Stimulated activated CD8-positive, alpha-beta memory T cell treated with anti-CD3 and anti-CD28 coated beads, Interleukin-12 subunit alpha, Interleukin-12 subunit beta, amount 100 ng/mL, for 24 hours (primary cell): ENCODE measurements at regions not wholly inside any gene's neighbourhood (a gene's known extent, or its start where the extent isn't known, plus 50 kb on each side); places are given as distances from the start of the nearest gene placed in this dataset.

Source experiments
- DNase-seq: peaks from one replicate; pipeline ENCODE4 v3.0.0-alpha.2; 2020; ENCODE audit errors: extremely low read depth

DNA sequence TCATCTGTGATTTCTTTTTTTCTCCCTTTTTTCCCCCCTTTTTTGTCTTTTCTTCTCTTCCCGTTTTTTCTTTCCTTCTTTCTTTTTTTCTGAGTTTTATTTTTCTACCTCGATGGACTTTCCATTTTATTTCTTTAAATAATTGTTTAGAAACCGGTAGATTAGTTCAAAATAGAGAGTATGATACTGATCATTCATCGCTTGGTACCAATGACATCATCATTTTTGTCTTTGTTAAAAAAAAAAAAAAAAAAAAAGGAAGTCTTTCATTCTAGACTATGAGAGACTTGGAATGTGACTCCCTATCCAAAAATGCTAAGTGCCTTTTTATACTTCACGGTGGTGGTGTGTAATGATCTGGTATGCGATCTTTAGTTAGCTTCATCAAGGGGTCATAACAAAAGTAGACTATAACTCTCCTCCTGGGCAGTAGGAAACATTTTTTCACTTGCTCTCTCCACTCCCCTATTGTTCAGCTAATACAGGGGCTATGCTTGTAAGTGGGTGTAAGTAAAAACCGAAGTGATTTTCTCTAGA lies 1517.5 kb upstream of the ZEB2 start:
- DNase-seq, result no peak

DNA sequence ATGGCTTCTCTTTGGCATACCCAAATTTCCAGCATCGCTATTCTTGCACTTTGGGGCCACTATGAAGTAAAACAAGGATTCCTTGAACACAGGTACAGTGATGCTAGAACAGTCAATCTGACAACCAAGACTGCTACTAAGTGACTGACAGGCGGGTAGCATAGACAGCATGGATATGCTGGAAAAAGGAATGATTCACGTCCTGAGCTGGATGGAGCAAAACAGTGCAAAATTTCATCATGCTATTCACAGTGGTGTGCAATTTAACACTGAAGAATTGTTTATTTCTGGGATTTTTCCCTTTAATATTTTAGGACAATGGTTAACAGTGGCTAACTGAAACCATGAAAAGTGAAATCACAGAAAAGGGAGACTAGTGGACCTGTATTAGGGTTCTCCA lies 1511.2 kb upstream of the ZEB2 start:
- no peak for DNase-seq

DNA sequence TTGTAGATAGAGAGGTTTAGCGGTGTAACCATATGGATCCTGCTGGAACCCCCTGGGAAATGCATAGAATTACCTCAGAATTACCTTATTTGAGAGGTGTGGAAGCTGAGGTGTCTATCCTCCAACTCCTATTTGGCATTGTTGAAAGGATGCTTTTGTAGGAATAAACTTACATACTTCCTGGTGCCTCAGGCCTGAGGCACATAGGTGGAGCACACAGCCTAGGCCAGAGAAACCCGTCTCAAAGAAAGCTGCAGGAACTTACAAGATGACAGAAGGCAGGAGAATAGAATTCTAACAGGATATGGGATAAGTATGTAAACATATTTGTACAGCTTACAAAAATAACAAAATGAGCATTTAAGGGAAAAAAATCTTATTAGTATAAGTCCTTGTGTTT lies 1507.2 kb upstream of the ZEB2 start:
- no peak for DNase-seq

DNA sequence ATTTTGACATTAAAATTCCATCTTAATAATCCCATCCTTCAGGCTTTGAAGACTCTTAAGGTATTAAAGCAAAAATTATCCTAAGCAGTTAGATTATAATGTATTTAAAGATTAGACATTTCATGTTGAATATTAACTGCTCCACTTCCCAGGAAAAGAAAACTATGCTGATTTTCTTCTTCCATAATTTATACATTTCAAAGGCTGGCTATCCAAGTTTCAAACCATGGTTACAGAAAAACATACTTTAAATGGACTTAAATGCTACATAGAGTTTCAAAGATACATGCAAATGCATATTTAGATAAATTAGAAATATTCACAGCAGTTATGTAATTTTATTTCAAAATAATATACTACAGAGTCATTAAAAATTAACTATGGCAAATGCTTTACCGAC lies 1505.6 kb upstream of the ZEB2 start:
- DNase-seq, result no peak

DNA sequence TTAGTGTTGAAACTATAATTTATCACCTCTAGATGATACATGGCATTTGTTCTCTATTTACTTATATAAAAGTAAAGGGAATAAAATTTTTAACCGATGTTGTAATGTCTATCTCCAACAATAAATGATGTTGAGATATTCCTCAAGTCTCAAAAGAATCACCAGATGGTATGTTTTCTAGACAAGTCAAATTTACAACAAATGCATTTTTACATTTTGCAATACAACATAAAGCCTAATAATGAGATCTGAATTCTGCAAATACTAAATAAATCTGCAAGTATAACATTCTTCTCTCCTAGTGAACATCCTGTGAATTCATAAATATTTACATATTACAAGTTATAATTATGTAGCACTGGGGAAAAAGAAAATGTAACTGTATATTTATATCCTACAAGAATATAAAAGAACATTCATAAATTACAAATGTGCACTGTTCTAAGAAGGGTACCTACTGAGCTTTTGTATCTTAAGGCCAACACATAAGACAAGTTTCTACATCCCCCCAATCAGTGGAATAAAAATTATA lies 1504.4 kb upstream of the ZEB2 start:
- DNase-seq, result no peak

DNA sequence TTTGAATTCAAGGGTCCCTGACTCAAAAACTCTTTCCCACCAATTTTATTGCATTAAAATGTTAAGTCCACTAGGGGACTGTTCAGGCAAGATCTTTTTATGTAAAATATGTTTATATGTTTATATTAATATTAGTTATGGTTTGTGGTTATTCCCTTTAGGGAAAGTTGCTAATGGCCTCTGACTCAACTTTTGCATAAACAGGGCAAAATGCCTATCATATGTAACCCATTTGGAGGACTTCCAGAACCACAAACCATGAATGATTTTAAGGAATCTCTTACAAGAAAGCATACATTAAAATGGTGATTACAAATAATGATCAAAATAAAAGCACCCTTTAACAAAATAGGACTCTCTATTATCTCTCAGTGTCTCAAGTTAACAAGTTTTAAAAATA lies 1484.5 kb upstream of the ZEB2 start:
- DNase-seq, result no peak

DNA sequence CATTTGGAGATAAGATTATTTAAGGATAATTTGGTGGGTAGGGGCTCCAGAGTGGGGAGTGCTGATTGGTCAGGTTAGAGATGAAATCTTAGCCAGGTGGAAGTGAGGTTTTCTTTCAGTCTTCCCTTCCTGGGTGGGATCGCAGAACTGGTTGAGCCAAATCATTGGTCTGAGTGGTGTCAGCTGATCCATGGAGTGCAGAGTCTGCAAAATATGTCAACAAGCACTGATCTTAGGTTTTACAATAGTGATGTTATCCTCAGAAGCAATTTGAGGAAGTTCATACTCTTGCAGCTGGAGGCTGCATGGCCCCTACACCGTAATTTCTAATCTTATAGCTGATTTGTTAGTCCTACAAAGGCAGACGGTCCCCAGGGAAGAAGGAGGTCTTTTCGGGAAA lies 1483.4 kb upstream of the ZEB2 start:
- DNase-seq, result no peak

DNA sequence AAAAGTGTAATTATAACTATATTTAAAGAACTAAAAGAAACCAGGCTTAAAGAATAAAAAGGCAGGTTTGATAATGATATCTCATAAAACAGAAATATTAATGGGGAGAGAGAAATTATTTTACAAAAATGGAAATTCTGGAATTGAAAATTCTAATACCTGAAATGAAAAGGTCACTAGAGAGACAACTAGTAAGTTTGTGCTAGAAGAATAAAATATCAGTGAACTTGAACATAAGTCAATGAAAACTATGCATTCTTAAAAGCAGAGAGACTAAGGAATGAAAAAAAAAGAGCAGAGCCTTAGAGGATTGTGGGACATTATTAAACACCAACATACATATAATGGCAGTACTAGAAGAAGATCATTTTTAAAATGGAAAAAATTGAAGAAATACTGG lies 1475.0 kb upstream of the ZEB2 start:
- DNase-seq, result no peak

DNA sequence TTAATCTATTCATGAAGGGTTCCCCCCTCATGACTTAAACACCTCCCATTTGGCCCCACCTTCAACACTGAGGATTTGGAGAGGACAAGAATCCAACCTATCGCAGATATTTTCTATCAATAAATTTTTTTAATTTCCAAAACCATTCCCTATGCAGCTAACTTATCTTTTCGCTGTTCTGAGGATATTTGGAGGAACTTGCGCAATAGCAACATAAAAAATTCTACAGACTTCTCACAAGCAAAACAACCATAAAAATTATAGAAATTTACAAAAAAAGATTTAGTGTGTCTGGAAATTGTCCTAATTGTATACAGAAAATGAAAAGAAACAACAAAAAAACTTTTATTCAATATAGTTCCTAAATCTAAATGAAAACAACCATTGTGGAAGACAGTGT lies 1472.7 kb upstream of the ZEB2 start:
- no peak for DNase-seq

DNA sequence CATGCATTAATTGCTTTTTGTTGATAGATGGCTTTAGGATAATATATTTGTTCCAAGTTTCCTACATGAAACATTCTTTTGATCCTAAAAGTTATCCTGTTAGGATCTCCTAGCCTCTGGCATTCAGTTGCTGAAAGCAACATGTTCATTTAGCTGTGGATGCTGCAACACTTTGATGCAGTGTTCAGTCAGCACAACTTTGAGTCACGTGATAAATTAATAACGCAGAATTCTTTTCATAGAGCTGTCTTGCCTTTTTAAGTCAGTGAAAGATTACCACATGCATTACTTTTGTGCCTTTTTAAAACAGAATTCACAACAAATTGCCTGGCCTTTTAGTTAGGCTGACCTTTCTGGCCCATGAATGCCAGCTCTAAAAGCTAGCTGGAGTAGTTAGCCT lies 1467.9 kb upstream of the ZEB2 start:
- DNase-seq, result no peak

DNA sequence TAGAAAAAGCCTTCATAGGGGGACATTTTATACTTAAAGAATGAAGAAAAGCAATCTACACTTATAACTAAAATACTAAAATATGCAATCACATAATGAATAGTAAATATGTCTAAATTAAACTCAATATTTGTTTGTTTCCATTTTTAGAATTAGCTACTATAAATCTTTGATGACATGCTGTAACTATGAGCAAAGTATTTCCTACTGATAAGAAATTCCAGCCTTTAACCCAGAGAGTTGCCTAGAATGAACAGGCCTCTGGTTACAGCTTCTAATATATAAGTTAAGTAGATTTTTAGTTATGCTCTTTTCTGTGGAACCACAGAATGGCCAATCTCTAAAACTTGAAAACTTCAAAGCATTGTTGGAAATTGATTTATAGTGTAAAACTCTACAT lies 1465.6 kb upstream of the ZEB2 start:
- no peak for DNase-seq

DNA sequence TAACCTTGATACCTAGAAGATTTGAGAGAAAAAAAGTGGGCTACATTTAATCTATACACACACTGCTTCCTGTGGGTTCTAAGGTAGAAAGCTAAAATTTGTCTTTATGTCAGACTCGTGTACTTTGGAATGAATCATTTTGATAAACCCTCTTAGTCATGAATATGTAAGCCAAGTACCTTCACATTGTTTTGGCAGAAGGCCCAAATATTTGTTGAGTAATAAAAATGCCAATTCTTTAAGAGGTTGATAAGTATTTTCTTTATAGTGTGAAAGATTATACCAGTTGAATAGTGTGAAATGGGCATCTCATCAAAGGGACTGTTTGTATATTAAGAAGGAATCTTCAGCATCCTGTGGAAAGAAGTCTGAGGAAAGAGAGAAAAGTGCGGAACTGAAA lies 1464.7 kb upstream of the ZEB2 start:
- DNase-seq, result no peak

DNA sequence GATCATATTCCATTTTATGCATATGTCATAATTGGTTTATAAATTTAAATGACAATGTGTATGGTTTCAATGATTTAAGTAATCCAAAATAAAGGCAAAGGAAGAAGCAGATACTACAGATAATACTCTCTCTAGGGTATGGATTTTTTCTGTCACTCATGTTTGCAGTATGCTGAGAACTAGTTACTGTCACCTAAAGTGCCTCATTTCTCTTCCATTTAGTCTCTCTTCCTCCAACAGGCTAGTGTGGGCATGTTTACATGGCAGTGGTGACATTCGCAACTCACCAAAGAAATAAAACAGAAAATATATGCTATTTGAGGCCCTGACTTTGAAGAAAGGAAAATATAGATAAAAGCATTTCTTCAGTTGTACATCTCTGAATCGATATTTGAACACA lies 1460.4 kb upstream of the ZEB2 start:
- no peak for DNase-seq

DNA sequence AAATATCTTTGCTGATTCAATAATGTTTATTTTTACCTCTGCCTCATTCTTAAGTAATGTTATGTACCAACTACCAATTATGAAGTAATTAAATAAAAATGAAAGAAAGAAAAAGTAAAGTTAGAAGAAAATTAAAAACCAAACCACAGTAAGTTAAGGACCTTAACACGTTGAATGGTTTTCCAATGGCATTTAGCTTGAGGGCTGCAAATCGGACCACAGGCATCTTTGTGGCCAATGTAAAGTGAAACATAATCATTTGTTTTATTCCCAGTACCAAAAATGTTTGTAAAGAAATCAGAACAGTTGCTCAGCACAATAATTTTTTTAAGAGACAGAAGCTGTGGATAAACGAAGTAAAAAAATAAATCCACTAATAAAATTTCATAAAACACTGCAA lies 1455.5 kb upstream of the ZEB2 start:
- no peak for DNase-seq

DNA sequence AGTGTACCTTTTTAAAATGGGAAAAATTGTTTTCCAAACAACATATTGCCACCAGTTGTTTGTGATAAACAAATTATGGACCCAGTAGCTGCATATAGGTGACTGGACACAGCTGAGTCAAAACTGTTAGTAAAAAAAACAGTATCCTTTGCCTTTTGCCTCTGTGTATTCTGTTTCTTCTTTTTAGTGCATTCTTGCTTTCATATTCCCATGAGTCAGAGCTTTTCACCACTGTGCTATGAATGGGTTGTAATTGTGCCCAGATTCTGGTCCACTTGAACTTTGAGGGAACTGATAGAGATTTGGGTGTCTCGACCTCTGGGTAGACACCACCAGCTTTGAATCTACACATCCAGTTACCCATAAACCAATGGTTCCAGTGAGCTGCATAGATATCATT lies 1441.9 kb upstream of the ZEB2 start:
- DNase-seq, result no peak

DNA sequence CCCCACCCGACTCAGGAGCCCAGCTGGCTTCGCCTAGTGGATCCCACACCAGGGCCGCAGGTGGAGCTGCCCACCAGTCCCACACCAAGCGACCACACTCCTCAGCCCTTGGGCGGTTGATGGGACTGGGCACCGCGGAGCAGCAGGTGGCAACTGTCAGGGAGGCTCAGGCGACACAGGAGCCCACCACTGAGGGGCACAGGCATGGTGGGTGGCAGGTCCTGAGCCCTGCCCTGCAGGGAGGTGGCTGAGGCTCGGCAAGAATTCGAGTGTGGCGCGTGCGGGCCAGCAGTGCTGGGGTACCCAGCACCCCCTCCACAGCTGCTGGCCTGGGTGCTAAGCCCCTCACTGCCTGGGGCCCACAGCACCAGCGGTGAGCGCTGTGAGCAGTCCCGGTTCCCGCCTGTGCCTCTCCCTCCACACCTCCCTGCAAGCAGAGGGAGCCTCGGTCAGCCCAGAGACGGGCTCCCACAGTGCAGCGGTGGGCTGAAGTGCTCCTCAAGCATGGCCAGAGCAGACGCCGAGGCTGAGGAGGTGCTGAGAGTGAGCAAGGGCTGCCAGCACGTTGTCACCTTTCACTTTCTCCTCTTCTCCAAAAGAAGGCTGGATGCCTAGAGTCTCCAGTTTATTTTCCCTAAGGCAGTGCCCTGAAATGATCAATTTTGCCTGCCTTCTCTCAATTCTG lies 1440.7 kb upstream of the ZEB2 start:
- no peak for DNase-seq

DNA sequence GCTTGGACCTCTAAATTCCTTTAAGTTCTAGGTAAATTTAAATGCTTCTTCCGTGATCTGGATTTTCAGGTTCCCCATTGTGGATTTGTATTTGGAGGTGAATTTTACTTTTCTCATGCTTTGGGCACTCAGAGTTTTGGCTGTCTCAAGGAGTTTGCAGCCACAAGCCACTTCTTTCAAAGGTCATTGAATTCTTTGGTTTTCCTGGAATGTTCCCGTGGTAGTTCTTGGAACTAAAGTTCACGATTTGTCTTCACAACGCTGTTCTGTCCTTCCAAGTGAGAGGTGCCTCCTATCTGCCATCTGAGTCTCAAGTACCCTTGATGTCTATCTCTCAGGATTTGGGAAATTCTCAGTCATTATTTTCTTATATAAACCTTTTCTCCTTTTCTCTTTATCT lies 1438.7 kb upstream of the ZEB2 start:
- DNase-seq, result no peak

DNA sequence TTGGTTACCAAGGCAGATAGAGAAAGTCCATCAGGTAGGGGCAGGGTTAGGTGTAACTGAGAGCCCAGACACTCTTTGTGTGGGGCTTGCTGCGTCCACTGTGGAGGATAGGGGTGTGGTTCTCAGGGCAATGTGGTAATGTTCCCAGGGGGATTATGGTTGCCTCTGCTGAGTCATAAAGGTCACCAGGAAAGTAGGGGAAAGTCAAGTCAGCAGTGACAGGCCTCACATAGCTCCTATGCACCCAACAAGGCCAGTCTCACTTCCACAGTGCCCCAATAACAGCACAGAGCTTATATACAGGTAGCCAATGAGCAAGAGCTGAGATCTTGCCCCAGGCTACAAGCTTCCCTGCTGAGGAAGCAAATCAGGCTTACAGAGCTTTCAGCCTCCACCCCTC lies 1438.0 kb upstream of the ZEB2 start:
- no peak for DNase-seq

DNA sequence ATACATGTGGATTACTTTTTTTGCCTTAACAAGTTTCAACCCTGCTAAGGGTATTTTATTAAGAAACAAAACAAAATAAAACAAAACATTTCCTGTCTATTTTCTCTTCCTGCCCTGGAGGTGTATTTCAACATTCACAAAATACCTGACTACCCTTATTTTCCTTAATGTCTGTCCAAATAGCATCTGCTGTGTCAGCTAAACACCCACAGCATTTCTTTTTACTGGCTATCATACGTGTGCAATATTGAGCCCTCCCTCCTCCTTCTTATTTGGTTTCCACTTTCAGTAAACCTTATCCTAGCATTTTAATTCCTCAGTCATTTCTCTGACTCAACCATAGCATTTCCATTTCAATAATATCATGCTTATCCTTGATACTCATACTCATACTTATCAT lies 1420.0 kb upstream of the ZEB2 start:
- DNase-seq, result no peak

DNA sequence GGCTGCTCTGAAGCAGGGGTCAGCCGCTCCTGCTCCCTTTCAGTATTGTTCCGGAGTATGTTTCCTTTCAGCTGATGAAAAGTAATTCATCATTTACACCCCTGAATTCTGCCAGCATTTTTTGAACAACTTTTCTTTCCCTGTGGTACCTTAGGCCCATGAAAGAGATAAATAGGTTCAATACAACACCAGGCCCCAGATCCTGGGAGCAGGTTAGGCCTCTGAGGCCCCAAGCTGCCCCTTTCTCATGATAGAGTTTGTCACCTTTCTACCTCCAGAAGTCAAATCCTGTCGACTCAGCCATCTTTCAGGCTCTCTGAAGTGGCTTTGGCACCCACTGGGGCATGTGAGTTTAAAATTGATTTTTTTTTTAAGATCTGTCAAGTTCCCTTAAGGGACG lies 1415.1 kb upstream of the ZEB2 start:
- DNase-seq, result no peak

DNA sequence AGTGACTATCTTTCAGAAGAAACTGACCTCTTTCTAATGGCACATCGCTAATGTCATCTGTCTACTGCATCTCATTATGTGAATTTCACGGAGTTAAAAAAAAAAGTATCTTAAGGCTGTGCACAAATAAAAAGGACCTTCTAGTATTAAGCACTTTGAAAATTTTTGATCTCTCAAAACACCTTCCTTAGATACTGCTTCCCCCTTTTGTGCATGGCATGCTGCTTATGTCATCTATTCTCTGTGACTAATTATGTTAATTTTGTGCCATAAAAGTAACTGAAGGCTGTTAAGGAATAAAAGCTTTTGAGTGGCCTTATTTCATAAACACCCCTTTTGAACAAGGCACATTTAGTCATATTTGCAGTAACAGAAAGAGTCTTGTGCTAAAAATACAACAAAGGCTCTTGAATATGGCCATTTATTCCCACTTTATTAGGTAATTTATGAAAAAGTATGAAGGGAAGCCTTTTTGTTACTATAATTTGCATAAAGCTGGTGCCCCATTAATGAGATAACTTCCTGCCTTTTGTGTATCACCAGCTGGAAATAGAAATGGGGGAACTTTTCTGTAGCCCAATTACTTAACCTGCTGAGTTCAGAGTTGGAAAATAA lies 1412.0 kb upstream of the ZEB2 start:
- DNase-seq, result no peak

DNA sequence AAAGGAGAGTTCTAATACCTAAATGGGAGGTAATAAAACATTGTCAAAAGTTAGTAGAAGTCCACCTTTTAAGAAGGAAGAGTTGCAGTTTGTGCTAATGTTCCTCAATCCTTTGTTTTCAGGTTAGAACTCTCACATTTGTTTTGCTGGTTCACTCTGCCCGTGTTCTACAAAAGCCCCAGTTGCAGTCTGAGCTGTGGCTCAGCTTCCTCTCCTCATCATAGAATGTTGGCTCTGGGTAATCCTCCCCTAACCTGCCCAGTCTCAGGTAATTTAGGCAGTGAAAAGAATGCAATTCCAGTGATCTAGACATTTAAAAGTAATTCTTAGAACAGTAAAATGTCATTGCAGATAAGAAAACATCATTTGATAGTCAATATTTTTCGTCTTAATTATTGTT lies 1410.4 kb upstream of the ZEB2 start:
- DNase-seq, result no peak

DNA sequence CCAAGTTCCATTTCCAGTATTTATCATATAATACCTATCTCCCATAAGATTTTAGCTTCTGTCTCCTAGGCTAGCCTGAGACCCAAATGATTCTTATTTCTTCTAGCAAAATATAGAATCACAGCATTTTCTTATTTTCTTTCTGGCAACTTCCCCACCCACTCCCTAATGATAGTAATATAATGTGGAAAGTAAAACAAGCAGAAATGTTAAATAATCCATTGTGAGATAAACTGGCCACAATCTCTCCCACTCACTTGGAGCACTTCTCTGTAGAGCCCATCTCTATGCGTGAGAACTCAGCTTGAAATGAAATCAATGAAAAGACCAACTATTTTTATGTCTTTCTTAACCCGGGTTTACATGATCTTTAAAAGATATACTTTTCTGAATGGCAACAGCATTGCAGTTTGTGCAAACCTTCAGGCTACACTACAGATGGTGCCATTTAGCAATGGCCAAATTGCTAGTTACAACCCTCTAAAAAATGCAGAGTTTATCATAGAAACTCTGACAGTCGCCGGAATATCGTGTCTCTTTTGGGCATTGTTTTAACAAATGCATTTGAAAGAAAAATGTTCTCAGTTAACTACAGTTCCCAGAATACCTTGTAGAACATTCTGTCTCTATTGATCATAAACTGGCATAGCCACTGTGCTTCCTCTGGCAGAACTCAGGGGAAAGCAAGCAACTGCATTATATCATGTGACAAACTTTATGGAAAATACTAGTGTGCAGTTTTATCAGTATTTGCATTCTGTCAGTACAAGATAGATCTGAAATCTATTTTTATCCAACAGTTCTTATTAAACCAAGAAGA lies 1407.4 kb upstream of the ZEB2 start:
- no peak for DNase-seq
